ENCODE measurements at regions not wholly inside any gene's neighbourhood (a gene's known extent, or its start where the extent isn't known, plus 50 kb on each side); places are given as distances from the start of the nearest gene placed in this dataset.

DNA sequence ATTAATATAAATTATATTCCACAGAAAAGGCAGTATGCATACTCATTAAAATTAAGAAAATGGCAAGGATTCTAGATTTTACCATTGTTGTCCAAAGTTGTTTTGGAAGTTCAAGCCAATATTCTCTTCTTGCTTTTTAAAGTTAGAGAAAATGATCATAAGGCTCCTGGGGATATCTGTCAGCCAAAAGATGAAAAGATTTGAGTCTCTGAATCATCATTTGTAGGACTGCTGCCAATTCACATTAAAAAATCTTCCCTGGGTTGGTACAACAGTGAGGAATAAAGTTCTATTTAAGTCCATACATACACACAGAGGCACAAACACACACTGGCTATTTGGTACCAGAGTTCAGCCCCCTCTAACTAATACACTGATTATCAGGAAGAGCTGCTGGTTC, 620.1 kb downstream of the COL12A1 start:
- TF ChIP-seq, protein P1, sequence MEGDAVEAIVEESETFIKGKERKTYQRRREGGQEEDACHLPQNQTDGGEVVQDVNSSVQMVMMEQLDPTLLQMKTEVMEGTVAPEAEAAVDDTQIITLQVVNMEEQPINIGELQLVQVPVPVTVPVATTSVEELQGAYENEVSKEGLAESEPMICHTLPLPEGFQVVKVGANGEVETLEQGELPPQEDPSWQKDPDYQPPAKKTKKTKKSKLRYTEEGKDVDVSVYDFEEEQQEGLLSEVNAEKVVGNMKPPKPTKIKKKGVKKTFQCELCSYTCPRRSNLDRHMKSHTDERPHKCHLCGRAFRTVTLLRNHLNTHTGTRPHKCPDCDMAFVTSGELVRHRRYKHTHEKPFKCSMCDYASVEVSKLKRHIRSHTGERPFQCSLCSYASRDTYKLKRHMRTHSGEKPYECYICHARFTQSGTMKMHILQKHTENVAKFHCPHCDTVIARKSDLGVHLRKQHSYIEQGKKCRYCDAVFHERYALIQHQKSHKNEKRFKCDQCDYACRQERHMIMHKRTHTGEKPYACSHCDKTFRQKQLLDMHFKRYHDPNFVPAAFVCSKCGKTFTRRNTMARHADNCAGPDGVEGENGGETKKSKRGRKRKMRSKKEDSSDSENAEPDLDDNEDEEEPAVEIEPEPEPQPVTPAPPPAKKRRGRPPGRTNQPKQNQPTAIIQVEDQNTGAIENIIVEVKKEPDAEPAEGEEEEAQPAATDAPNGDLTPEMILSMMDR (IDR thresholded peaks at IDR 0.05; ENCODE audit: poor library complexity, severe bottlenecking): no peak
- no peak for TF ChIP-seq RAD21 (conservative IDR thresholded peaks at IDR 0.05)
- TF ChIP-seq, protein P2, sequence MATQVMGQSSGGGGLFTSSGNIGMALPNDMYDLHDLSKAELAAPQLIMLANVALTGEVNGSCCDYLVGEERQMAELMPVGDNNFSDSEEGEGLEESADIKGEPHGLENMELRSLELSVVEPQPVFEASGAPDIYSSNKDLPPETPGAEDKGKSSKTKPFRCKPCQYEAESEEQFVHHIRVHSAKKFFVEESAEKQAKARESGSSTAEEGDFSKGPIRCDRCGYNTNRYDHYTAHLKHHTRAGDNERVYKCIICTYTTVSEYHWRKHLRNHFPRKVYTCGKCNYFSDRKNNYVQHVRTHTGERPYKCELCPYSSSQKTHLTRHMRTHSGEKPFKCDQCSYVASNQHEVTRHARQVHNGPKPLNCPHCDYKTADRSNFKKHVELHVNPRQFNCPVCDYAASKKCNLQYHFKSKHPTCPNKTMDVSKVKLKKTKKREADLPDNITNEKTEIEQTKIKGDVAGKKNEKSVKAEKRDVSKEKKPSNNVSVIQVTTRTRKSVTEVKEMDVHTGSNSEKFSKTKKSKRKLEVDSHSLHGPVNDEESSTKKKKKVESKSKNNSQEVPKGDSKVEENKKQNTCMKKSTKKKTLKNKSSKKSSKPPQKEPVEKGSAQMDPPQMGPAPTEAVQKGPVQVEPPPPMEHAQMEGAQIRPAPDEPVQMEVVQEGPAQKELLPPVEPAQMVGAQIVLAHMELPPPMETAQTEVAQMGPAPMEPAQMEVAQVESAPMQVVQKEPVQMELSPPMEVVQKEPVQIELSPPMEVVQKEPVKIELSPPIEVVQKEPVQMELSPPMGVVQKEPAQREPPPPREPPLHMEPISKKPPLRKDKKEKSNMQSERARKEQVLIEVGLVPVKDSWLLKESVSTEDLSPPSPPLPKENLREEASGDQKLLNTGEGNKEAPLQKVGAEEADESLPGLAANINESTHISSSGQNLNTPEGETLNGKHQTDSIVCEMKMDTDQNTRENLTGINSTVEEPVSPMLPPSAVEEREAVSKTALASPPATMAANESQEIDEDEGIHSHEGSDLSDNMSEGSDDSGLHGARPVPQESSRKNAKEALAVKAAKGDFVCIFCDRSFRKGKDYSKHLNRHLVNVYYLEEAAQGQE (IDR thresholded peaks at IDR 0.05; ENCODE audit: borderline replicate concordance): no peak
- no peak for TF ChIP-seq POLR2AphosphoS5 (IDR thresholded peaks at IDR 0.05)
- no peak for TF ChIP-seq MXI1 (conservative IDR thresholded peaks at IDR 0.05; ENCODE audit: poor library complexity, severe bottlenecking)
- TF ChIP-seq EP300 (conservative IDR thresholded peaks at IDR 0.05; ENCODE audit: poor library complexity, severe bottlenecking): no peak
- no peak for TF ChIP-seq EZH2 (IDR thresholded peaks at IDR 0.05; ENCODE audit: borderline replicate concordance, insufficient read depth, low read length, poor library complexity, severe bottlenecking)
- TF ChIP-seq TAF1 (IDR thresholded peaks at IDR 0.05; ENCODE audit: low read depth): no peak
- no peak for TF ChIP-seq SMC3 (conservative IDR thresholded peaks at IDR 0.05; ENCODE audit: poor library complexity)

Data from neural cell (in vitro differentiated cells).